ENCODE measurements at regions not wholly inside any gene's neighbourhood (a gene's known extent, or its start where the extent isn't known, plus 50 kb on each side); places are given as distances from the start of the nearest gene placed in this dataset.

- no peak overlapping the region for H3K27ac ChIP-seq
- TF ChIP-seq HDAC2 (IDR thresholded peaks at IDR 0.05) (no peak), NFE2L2 (conservative IDR thresholded peaks at IDR 0.05; ENCODE audit: low read length) (no peak), POLR2A (IDR thresholded peaks at IDR 0.05; ENCODE audit: low read length) (no peak), NR3C1 (IDR thresholded peaks at IDR 0.05) (no peak), FOSB (CRISPR knock-in tag; IDR thresholded peaks at IDR 0.05) (no peak), PHF8 (IDR thresholded peaks at IDR 0.05; ENCODE audit: borderline replicate concordance, low read depth) (no peak), CBX8 (IDR thresholded peaks at IDR 0.05) (no peak), FOXS1 (CRISPR knock-in tag; IDR thresholded peaks at IDR 0.05) (no peak), SMC3 (IDR thresholded peaks at IDR 0.05) (no peak), POLR2AphosphoS2 (conservative IDR thresholded peaks at IDR 0.05; ENCODE audit: low read length) (no peak)
- CTCF ChIA-PET: no interaction called here
- no peak overlapping the region for H3K4me2 ChIP-seq
- WGBS (ENCODE audit: missing lambda C conversion rate): 31% methylated on average over 5 of the region's 5 CpGs
- POLR2A ChIA-PET: no interaction called here
- no peak overlapping the region for H3K4me3 ChIP-seq
- ATAC-seq: no peak
- no peak for FAIRE-seq
- no peaks in the 10 kb centered on the region for H3K9me3 ChIP-seq
- no peak for DNase-seq (ENCODE audit: low read depth in 1 of 2, low spot score in 1 of 2)
- H3K4me1 ChIP-seq: no peaks in the 10 kb centered on the region
Measured at GRCh38 chr14:82861313-82861712, 1327.7 kb upstream of the SEL1L start.

DNA sequence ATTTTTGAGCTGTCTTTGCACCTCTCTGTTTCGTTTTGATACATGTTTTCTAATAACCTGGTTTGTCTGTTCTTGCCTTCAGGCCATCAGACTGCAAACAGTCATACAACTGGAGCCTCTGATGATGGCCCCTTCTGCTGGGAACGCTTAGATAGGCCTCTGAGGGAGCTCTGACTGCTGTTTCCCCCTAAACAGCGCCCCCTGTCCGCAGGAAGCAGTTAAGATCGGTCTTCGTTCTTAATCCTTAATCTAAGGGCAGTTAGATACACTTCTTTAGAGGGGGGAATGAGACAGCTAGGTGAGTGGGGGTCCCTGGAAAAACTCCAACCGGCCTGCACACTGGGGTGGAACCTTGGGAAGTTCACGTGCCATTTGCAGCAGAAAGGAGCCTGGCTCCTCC is 1338.8 kb upstream of the SEL1L start:
- no peak for FAIRE-seq
- Histone ChIP-seq H3K4me3 (no peak overlapping the region), H3K4me2 (no peak overlapping the region), H3K27ac (no peak overlapping the region), H3K9me3 (no peaks in the 10 kb centered on the region), H3K4me1 (no peaks in the 10 kb centered on the region)
- ATAC-seq: no peak
- peak in 1 of 2 experiments; percentile 7 for DNase-seq (ENCODE audit: low read depth in 1 of 2, low spot score in 1 of 2)
- POLR2A ChIA-PET: no interaction called here
- CTCF ChIA-PET: no interaction called here
- WGBS (ENCODE audit: missing lambda C conversion rate): 4% methylated on average over 8 of the region's 8 CpGs
- TF ChIP-seq KDM5A (IDR thresholded peaks at IDR 0.05) (no peak), ZFP36 (IDR thresholded peaks at IDR 0.05; ENCODE audit: borderline replicate concordance, partially characterized antibody) (no peak), ZC3H11A (IDR thresholded peaks at IDR 0.05) (no peak)

- ATAC-seq: no peak
- WGBS (ENCODE audit: missing lambda C conversion rate): 13% methylated on average over 3 of the region's 3 CpGs
- FAIRE-seq: no peak
- no peak overlapping the region for H3K4me3 ChIP-seq
- no peak overlapping the region for H3K27ac ChIP-seq
- no peaks in the 10 kb centered on the region for H3K9me3 ChIP-seq
- no peak overlapping the region for H3K4me2 ChIP-seq
- no peak for TF ChIP-seq HMGXB4 (CRISPR knock-in tag; IDR thresholded peaks at IDR 0.05; ENCODE audit: borderline replicate concordance)
- TF ChIP-seq, protein P1, sequence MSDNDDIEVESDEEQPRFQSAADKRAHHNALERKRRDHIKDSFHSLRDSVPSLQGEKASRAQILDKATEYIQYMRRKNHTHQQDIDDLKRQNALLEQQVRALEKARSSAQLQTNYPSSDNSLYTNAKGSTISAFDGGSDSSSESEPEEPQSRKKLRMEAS (IDR thresholded peaks at IDR 0.05): no peak
- TF ChIP-seq E2F6 (IDR thresholded peaks at IDR 0.05; ENCODE audit: borderline replicate concordance, low read depth): no peak
- TF ChIP-seq SREBF2 (IDR thresholded peaks at IDR 0.05): no peak
- no peak for TF ChIP-seq CEBPB (IDR thresholded peaks at IDR 0.05)
- no peak for TF ChIP-seq NPAS2 (CRISPR knock-in tag; IDR thresholded peaks at IDR 0.05; ENCODE audit: borderline replicate concordance)
- TF ChIP-seq HEYL (CRISPR knock-in tag; IDR thresholded peaks at IDR 0.05): no peak
- no peak for TF ChIP-seq MAZ (IDR thresholded peaks at IDR 0.05; ENCODE audit: borderline replicate concordance, low read depth, low read length)
- no peak for TF ChIP-seq CBX2 (IDR thresholded peaks at IDR 0.05; ENCODE audit: borderline replicate concordance, low read depth)
- TF ChIP-seq GATA3 (IDR thresholded peaks at IDR 0.05; ENCODE audit: borderline replicate concordance): no peak
- no peak for TF ChIP-seq PBX3 (IDR thresholded peaks at IDR 0.05)
- TF ChIP-seq BHLHE40 (IDR thresholded peaks at IDR 0.05; ENCODE audit: low read depth, low read length): no peak
- no peak for TF ChIP-seq POLR2AphosphoS2 (conservative IDR thresholded peaks at IDR 0.05; ENCODE audit: low read length)
- no peak for TF ChIP-seq HDAC2 (IDR thresholded peaks at IDR 0.05)
- TF ChIP-seq TFCP2L1 (CRISPR knock-in tag; IDR thresholded peaks at IDR 0.05): no peak
- TF ChIP-seq CHD2 (IDR thresholded peaks at IDR 0.05; ENCODE audit: low read length, partially characterized antibody): no peak
- TF ChIP-seq RAD21 (conservative IDR thresholded peaks at IDR 0.05 in 1 of 2, IDR thresholded peaks at IDR 0.05 in 1 of 2): no peak
- CTCF ChIA-PET: no interaction called here
- DNase-seq (ENCODE audit: low read depth in 1 of 2, low spot score in 1 of 2): no peak
- POLR2A ChIA-PET: no interaction called here
- H3K4me1 ChIP-seq: no peaks in the 10 kb centered on the region
Measured at GRCh38 chr14:82878951-82879350, 1345.3 kb upstream of the SEL1L start.
